GM18870 (cell line): ENCODE measurements at regions not wholly inside any gene's neighbourhood (a gene's known extent, or its start where the extent isn't known, plus 50 kb on each side); places are given as distances from the start of the nearest gene placed in this dataset.

Experiments used
- ATAC-seq: cut with Tn5 transposase; IDR thresholded peaks from one replicate; pipeline ENCODE4 v1.9.1; 2021; ENCODE audit warnings: moderate library complexity; ENCODE audit not compliant: unreplicated experiment

DNA sequence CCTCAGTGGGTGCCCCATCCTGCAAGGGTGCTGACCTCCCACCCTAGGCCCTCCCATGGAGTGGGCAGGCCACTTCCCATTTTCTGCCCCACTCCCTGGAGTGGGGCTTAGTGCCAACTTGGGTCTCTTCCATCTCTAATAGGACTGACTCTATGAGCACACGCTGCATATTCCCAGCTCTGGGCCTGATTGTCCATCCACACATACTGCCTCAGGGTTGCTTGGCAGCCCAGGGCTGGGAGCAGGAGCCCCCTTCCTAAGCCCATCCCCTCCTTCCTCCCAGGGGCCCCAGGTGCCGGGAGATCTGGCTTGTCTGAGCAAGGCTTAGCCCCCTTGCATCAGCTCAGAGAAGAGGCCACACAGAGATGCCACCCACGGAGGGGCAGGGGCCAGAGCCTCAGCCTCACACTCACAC lies 55.1 kb downstream of the PJA1 start:
- ATAC-seq: no peak

DNA sequence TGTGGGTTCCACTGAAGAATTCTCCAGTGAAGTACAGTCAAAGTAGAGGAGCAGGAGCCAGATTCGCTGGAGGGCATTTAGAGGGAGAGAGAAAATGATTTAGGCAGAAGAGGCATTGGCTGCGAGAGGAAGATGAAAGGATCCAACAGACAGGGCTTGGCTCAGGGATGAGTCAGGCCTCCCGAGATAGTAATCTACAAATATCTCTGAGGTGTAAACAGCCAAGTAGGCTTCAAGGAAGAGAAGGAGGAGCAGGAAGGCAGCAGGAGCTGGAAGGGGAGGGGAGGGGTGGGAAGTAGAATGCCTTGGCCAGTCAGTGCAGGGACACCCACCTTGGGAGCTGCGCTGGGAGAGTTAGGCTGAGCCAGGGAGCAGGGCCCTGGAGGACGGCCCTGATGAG lies 55.5 kb downstream of the PJA1 start:
- no peak for ATAC-seq

DNA sequence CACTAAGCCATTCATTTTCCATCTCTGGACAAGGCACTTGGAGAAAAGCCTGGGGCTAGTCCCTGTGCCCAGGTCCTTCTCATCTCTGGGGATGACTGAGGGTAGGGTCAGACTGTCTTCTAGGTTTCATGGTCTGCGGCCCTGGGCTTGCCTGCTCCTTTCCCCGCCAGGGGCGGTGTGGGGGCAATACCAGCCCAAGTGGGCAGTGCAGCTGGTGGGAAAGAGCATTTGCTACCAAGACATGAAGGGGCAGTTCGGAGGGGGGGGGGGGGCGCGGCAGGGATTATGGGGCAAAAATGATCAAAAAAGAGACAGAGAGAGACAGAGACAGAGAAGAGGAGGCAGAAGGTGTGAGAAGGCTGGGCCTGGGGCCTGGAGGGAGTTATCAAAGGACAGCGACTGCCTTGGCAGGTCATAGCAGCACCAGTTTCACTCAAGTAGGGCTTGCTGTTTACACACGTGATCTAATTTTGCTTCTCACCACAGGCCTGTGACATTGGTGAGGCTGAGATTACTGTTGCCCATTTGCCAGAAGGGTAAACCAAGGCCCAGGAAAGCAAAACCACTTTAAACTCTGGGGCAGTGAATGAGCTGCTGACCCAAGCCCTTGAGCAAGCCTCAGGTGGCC lies 56.1 kb downstream of the PJA1 start:
- no peak for ATAC-seq

DNA sequence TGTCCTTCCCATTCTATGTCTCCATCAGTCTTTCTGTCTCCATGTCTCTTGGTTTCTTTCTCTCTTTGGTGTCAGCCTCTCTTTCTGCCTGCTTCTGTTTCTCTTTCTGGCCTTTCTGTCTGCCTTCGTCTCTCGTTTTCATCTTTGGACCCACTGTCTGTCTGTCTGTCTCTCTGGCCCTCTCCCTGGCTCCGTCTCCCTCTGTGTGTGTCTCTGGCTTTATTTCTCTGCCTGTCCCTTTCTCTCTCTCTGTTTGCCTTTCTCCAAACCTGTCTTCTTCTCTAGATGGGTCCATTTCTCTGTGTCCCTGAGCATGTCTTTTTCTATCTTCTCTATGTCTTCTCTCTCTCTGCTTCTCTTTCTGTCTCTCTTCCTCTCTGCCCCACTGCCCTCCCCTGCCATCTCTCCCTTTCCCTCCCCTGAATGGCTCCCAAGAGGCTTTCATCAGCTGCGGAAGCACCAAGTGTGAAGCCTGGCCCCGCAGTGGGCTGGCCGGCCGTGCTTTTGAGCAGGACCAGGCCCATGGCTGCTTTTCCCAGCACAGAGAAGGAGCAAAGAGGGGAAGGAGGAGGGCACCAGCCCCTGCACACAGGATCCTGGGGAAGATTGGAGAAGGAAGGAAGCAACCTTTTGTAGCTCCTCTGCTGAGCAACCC lies 57.4 kb downstream of the PJA1 start:
- ATAC-seq: no peak

DNA sequence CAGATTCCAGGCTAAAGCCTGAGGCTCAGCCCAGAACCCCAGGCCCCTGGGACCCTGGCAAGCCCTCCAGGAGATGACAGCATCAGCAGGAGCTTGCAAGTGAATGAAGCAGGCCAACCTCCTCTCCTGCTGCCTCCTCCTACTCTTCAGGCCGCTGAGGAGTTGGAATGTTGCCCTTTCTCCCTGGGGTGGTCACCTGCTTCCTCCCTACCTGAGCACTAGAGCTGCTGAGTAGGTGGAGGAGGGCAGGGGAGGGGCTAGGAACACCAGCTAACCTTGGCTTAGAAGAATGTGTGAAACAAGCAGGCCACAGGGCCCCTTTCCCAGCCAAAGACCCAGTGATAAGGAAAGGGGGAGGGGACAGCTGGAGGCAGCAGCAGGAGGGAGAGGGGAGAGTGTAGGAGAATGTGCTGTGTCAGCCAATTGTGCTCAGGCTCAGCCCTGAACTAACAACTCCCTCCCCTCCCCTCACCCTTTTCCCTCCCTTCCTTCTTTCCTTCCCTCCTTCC lies 58.0 kb downstream of the PJA1 start:
- no peak for ATAC-seq

DNA sequence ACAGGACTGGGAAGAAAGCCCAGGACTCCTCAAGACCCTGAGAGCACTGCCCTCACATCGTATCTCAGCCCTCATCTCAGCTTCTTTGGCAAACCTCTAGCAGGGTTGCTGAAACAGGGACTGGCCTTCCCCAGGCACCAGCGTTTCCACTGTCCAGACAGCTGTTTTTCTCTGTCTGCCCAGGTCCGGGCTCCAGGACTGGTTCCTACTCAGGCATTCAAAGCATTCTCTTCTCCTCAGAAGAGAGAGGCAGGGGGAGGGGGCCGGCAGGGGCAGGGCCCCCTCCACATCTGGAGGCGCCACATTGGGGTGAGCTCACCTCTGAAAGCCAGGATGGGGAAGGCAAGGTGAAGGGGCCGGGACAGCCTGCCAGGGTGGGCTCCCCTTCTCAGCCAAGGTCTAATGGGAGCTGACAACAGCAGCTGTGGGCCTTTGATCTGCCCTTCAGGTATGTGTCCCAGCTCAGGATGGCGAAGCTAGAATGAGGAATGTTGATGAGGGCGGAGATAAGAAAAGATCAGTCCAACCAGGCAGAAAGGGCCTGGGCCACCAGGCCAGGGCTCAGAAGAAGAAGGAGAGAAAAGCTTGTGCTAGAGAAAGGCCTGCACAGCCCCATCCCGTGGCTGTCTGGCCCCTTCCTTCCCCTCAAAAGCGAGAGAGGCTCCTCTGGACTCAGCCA lies 60.4 kb downstream of the PJA1 start:
- ATAC-seq: no peak

DNA sequence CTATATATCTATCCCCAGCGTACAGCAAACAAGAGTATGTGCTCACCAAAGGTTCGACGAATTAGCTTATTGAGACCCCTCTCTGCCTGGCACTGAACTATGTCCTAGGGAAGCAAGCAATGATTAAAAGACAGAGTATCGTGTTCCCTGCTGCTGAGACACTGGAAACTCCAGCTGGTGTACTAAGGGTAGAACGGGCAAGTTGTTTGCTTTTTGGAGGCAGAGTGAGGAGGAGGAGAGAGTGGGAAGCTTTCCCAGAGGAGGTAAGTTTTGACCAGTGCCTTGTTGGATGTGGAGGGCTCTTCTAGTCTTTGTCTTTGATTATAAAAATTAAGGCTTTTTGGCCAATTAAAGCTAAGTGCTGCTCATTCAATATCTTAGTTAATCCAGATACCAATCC lies 61.7 kb downstream of the PJA1 start:
- ATAC-seq: no peak

DNA sequence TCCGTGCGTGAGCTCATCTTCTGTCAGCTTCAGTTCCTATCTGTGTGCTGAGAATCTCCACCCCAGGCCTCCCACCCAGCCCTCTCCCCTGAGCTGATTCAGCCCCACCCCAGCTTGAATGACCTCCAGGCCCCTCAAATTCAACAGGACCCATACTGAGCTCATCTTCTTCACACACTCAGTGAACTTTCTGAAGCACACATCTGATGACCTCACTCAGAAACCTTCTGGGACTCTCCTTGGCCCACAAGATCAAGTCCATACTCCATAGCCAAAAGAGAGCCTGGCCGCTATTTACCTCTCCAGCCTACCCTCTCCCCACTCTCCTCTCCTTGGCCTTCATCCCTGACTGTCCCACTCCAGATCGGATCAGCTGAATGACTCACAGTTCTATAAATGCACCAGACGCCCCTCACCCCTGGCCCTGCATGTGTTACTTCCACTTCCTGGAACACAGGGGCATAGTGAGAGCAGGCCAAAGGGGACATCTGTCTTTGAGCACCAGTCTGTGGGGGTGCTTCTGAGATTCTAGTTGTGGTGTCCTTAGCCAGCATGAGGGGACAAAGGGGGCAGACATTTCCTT lies 62.5 kb downstream of the PJA1 start:
- ATAC-seq: no peak

DNA sequence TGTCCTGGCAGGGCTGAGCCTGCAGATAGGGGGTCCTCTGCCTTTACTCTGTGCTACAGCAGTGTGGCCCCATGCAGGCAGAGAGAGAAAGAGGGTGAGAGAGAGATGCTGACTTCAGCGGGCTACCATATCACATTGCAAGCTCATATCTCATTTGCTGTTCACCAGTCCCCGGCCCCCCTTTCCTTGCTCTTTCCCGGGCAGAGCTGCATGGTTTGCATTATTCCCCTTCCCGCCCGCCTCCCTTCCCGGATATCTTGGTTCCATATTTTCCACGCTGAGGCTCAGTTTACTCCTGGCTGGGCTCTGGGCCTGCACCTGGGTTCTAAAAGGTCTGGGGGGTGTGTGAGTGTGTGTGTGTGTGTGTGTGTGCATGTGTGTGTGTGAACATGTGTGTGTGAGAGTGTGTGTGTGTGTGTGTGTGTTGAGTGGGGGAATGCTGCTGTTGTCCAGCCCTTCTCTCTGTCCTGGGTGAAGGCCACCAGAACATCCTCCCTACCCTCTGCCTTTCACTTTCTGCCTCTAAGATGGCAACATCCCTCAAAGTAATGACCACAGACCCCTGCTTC lies 63.5 kb downstream of the PJA1 start:
- no peak for ATAC-seq

DNA sequence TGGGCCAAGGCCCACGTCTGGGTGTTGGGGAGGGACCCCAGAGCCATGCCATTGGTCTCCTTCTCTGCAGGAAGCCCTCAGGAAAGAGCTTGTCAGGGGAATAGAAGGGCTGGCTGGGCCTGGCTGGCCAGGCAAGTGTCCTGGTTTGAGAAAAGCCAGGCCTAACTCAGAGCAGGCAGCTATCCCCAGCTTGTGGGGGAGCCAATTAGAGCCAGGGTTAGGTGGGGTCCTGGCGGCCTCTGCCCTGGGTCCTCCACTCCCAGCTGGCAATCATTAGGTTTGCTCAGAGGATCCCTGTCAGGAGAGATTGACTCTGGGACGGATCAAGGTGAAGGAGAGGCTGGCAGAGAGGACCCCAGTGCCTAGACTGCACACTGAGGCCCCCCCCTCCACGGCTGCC lies 64.8 kb downstream of the PJA1 start:
- no peak for ATAC-seq

DNA sequence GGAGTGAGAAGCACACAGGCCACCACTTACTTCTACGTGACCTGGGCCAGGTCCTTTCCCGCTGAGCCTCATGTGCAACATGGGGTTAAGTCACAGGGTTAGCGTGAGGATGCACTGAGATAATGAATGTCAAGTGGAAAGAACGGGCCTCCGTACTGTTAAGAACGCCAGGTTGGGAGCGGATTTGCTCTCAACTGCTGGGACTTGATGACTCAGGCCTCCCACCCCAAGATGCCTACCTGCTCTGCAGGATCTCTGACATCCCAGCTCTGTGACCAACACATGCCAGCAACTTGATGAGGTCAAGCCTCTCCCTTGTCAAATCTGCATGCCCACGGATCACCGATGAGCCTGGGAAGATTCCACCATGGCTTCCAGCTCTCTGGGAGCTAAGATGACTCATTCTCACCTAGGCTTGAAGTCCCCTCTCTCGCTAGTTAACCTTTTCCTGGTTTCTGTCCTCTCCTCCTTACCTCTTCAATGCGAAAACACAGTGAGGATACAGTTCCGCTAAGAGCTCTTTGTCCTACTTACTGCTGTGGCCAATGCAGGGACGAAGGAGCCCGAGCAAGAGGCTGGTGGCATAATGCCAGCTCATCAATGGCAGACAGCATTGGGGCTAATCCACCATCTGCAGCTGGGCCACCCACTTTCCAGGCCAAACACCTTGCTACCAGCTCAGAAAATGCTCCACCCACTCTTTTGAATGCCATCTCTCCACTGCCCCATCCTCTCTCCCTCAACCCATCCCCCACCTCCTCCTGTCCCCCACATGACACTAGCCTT lies 67.6 kb downstream of the PJA1 start:
- no peak for ATAC-seq

DNA sequence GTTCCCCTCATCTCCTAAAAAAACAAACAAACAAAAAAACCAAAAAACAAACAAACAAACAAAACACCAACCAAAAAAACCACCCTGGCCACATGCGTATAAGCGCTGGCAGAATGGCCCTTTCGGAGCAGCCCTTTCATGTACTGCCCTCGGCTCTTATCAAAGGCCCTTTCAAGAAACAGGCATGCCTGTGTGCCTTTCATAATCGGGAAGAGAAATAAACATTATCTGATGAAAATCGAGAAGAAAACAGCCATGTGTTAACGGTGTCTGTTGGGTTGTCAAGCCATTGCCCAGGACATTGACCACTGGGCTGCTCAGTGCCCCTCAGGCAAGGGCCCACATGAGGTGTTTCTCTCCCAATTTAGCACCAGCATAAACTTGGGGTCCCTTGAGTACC lies 68.3 kb downstream of the PJA1 start:
- ATAC-seq: no peak

DNA sequence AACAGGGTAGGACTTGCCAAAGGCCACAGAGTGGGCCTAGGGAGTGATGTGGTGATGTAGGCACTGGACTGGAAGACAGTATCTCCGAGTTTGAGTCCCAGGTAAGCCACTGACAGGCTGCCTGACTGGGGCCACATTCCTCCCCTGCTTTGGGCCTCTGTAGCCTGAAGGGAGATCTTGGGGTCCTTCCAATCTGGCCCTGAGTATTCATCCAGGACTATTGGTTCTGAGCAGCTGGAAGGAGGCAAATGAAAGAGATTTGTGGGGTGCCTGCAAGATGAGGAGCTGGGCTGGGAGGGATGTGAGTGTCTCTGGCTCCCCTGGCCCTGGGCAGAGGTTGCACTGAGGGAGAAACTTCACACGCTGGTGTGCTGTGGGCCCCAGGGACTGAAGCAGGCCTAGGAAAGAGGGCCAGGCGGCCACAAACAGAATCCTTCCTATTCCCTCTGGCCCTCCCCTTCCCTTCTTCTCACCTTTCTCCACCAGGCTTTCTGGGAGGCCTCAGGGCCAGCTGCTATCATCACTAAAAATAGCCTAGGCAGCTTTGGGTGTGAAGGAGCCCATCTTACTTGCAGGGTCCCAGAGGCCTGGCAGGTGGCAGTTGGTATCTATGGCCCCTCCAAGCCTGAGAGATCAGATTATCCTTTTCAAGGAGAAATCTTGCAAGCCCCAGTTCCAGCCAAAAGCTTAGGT lies 70.1 kb downstream of the PJA1 start:
- no peak for ATAC-seq

DNA sequence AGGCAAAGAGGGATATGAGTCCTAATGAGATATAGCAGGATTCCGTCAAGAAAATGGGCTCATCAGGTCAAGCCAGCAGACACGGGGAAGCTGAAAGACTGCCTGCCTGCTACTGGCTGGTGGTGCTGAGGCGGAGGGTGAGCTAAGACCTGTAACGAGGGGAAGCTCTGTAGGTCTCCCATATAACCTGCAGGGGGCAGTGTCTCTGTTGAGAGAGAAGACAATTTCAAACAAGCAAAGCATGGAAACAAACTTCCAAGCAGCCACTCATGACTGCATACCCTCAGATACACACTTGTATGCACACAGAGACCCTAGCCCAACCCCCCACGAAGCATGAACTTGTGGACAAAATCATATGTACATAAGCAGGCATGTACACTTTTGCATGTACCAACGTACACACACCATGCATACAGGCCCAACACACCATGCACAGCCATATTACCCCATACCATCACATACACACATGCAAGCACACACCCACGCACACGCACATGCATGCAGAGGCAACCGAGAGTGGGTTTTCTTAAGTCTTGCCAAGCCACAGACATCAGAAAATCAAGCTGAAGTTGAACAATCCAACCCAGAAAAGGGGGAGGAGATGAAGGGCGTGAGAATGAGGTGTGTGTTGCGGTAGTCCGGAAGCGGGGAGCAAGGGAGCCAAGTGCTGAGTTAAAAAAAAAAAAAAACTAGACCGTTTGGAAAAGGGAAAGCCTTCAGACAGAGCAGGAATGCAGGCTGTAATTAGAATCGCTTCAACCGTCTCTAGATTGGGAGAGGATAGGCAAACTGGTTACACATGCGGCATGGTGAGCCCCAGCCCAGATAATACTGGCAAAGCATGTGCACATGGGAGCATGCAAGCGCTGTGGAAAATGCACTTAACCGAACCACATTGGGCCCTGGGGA lies 71.0 kb downstream of the PJA1 start:
- peak; percentile 67 for ATAC-seq

DNA sequence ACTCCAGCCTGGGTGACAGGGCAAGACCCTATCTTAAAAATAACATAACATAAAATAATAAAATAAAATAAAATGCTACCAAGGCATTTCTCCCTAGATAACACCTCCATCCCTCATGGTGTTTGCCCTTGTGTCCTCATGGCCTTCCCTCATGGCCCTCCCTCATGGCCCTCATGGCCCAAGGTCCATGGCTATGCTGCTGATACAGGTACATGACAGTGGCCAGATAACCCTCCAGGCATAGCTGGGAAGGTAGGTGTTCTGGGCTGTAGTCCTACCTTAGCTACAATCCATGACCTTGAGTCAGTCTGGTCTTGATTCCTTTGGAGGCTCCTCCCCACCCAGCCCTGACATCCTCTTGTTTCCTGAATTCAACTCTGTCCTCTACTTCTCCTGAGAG lies 75.2 kb downstream of the PJA1 start:
- no peak for ATAC-seq

DNA sequence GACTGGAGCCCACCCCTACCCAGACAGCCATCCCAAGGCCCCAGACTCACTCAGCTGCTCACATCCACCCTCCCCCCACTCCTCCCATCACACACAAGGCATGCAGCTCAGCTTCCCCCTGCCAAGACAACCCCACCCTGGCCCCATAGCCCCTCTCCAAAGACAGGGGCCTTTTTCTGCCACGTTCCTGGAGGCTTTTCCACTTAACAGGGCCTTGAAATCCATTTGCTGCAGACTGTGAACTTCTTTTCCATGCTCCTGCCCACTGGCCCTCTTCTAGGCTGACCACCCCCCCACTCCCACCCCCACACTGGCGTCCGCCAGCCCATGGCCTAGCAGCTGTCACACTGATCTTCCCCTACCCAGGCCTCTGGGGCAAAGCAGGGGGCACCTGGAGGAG lies 76.0 kb downstream of the PJA1 start:
- no peak for ATAC-seq

DNA sequence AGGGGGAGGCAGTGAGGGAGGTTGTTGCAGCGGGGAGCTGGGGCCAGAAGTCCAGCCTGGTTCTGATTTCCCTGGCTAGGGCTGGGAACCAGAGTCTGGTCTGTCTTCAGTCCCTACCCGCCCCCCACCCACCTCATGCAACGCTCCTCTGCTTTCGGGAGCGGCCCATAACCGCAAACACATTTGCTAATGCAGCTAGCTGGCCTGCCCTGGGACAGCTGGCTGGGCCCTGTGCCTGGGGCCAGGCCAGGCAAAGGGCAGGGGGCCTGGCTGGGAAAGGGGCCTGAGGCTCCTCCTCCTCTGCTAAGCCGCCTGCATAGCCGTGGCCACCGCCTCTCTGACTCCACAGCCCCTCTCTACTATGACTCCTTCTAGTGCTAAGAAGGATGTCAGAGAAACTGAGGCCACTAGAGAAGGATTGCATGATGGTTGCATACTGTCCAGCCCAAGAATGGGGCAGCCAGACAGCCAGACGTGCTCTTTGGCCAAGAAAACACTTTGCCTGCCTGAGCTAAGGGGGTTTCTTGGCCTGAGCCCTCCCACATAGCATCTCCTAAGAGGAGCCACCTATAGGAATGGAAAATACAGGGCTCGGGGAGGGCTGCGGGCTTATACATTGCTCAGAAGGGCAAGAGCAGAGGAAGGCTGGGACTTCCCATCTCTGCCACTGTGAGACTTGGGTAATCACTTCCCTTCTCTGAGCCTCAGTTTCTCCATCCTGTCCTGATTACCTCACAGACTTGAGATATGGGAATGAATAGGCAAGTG lies 76.9 kb downstream of the PJA1 start:
- no peak for ATAC-seq

DNA sequence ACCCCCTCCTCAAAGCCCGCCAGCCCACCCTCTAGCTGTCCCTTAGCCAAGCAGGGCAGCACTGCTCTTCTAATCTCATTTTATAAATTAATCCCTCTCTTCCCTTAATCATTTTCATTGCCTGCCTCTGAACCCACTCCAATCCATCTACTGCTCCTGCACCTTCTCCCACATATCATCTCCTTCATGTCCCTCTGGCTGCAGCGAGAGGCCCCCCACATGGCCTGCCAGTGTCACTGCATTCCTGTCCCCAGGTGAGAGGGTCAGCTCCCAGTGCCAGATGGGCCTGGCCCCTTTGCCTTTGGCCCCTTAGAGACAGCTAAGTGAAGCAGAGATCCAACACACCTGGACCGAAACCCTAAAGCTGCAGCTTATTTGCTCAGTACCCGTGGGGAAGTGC lies 79.4 kb downstream of the PJA1 start:
- ATAC-seq: no peak
